Uterus (tissue), 3 donors: ENCODE measurements at regions not wholly inside any gene's neighbourhood (a gene's known extent, or its start where the extent isn't known, plus 50 kb on each side); places are given as distances from the start of the nearest gene placed in this dataset.

Experiments used
- DNase-seq, 2 donors: peaks; one replicate each; pipeline ENCODE4 v3.0.0-alpha.2; 2019 to 2020
- H3K27ac ChIP-seq, 2 donors: fragments of 200-600 bp; sonication (generic); 1 replicate in 1 of 2; 2 replicates in 1 of 2; pipeline ENCODE4 v1.5.1; 2016 to 2018
- H3K27me3 ChIP-seq, 2 donors: fragments of 200-600 bp; sonication (generic); one replicate each; pipeline ENCODE4 v1.5.1; 2018 to 2019; ENCODE audit warnings: control low read depth in 1 of 2
- H3K36me3 ChIP-seq, 2 donors: fragments of 200-600 bp; sonication (generic); one replicate each; pipeline ENCODE4 v1.5.1; 2019; ENCODE audit warnings: control low read depth in 1 of 2
- H3K4me1 ChIP-seq, 2 donors: fragments of 200-600 bp; sonication (generic); one replicate each; pipeline ENCODE4 v1.5.1; 2018 to 2019; ENCODE audit warnings: control low read depth in 1 of 2
- H3K4me3 ChIP-seq, 2 donors: fragments of 200-600 bp; sonication (generic); 1 replicate in 1 of 2; 2 replicates in 1 of 2; pipeline ENCODE4 v1.5.1; 2018 to 2019; ENCODE audit warnings: mild to moderate bottlenecking in 1 of 2
- H3K9me3 ChIP-seq, 2 donors: fragments of 200-600 bp; sonication (generic); one replicate each; pipeline ENCODE4 v1.5.1; 2019; ENCODE audit warnings: control low read depth in 1 of 2
- POLR2A ChIP-seq, 2 donors: fragments of 450-650 bp; IDR thresholded peaks; one replicate each; pipeline ENCODE4 v1.6.1; 2016; ENCODE audit warnings: antibody characterized with exemption in 2 of 2, mild to moderate bottlenecking in 1 of 2, moderate library complexity in 1 of 2
- intact Hi-C: fragments of 100-400 bp; cut with DNase I; formaldehyde crosslinking; loops from one replicate; pipeline ENCODE4 v1.15.1; 2023; ENCODE audit warnings: low total_unique reads
- TF ChIP-seq, protein P1 (sequence below), 4 experiments: fragments of 200-600 bp in 2 of 4; fragments of 450-650 bp in 2 of 4; sonication (generic) in 2 of 4; IDR thresholded peaks; one replicate each; pipeline ENCODE4 v1.5.1; 2016 to 2019; ENCODE audit warnings: antibody characterized with exemption in 4 of 4, mild to moderate bottlenecking in 2 of 4, moderate library complexity in 1 of 4
- donor health status: DM: yes; HTN: yes; CAD: no.

DNA sequence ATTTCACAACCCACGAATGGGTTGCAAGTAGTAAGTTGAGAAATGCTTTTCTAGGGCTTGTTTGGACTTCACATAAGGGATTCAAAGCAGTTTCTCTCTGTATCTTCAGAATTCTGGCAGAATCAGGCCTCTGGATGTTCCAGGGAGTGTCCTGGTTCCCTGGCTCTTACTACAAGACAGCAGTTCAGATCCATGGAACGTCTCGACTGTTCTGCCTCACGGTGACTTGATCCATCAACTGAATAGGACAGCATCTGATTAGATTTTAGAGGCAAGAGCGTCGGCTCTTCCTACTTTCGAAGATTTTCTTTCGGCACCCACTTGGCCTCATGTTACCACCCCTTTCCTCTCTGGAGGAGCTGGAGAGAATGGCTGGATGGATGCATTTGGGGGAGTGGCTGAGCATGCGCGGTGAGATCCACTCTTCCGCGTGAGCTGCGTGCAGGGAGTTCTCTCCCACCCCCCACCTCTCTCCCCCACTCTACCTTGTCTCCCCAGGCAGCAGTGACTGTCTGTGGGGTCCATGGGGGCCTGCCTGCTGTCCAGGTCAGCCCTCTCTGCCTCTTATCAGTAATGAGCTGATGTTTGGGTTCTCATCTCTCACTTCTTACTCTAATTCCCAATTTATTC is 132.5 kb downstream of the VAPA start:
- Histone ChIP-seq H3K4me1 (no peaks in the 10 kb centered on the region), H3K4me3 (no peak overlapping the region), H3K9me3 (peaks cover 8 to 16% of the 10 kb centered on the region in 2 donors), H3K27me3 (no peaks in the 10 kb centered on the region), H3K36me3 (no peaks in the 10 kb centered on the region), H3K27ac (peak overlapping the region; percentile 22 to 50)
- intact Hi-C loops = no loop called here
- peak in 1 of 2 donors; percentile 17 for DNase-seq
- no peak for TF ChIP-seq POLR2A (IDR thresholded peaks at IDR 0.05)
- TF ChIP-seq, protein P1, sequence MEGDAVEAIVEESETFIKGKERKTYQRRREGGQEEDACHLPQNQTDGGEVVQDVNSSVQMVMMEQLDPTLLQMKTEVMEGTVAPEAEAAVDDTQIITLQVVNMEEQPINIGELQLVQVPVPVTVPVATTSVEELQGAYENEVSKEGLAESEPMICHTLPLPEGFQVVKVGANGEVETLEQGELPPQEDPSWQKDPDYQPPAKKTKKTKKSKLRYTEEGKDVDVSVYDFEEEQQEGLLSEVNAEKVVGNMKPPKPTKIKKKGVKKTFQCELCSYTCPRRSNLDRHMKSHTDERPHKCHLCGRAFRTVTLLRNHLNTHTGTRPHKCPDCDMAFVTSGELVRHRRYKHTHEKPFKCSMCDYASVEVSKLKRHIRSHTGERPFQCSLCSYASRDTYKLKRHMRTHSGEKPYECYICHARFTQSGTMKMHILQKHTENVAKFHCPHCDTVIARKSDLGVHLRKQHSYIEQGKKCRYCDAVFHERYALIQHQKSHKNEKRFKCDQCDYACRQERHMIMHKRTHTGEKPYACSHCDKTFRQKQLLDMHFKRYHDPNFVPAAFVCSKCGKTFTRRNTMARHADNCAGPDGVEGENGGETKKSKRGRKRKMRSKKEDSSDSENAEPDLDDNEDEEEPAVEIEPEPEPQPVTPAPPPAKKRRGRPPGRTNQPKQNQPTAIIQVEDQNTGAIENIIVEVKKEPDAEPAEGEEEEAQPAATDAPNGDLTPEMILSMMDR (IDR thresholded peaks at IDR 0.05) = no peak

- intact Hi-C loops = no loop called here
- DNase-seq = peak in 1 of 2 donors; percentile 54
- TF ChIP-seq, protein P1 (IDR thresholded peaks at IDR 0.05) = no peak
- no peak for TF ChIP-seq POLR2A (IDR thresholded peaks at IDR 0.05)
- no peak overlapping the region for H3K4me3 ChIP-seq
- no peaks in the 10 kb centered on the region for H3K27me3 ChIP-seq
- peaks cover 8 to 13% of the 10 kb centered on the region in 2 donors for H3K9me3 ChIP-seq
- no peaks in the 10 kb centered on the region for H3K4me1 ChIP-seq
- no peaks in the 10 kb centered on the region for H3K36me3 ChIP-seq
- H3K27ac ChIP-seq = no peak overlapping the region
These were observed 133.4 kb downstream of the VAPA start for GRCh38 chr18:10047237-10047636.

DNA sequence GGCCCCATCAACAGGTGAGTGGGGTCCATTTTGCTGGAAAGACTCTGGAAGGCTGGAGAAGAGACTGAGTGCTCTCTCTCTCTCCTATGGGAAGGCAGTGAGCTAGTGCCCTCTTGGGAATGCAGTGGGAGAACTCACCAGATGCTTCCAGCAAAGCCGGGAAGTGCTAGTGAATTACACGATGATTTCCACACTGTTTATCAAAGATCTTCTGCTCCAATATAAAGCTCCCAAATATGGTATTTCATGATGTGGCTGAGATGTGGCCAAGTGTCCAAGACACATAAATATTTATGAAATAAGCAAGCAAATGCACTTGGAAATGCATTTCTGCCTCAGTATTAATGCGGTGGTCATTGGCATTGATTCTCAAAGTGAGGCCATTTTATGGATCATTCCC is 135.9 kb downstream of the VAPA start:
- peak; percentile 52 to 64 for DNase-seq
- Histone ChIP-seq H3K4me1 (no peaks in the 10 kb centered on the region), H3K9me3 (no peaks in the 10 kb centered on the region), H3K27ac (peak overlapping the region; percentile 52 to 82), H3K27me3 (no peaks in the 10 kb centered on the region), H3K4me3 (no peak overlapping the region), H3K36me3 (no peaks in the 10 kb centered on the region)
- TF ChIP-seq POLR2A (IDR thresholded peaks at IDR 0.05) = no peak
- TF ChIP-seq, protein P1 (IDR thresholded peaks at IDR 0.05) = no peak
- intact Hi-C loops = no loop called here

GRCh38 chr18:10050956-10051355 is 137.1 kb downstream of the VAPA start:
- intact Hi-C loops = no loop called here
- H3K9me3 ChIP-seq = no peaks in the 10 kb centered on the region
- H3K4me1 ChIP-seq = no peaks in the 10 kb centered on the region
- DNase-seq = no peak
- no peak for TF ChIP-seq POLR2A (IDR thresholded peaks at IDR 0.05)
- TF ChIP-seq, protein P1 (IDR thresholded peaks at IDR 0.05) = no peak
- H3K27ac ChIP-seq = peak overlapping the region; percentile 59 to 82
- H3K4me3 ChIP-seq = no peak overlapping the region
- no peaks in the 10 kb centered on the region for H3K36me3 ChIP-seq
- H3K27me3 ChIP-seq = no peaks in the 10 kb centered on the region

GRCh38 chr18:10051877-10052631 is 138.2 kb downstream of the VAPA start:
- Histone ChIP-seq H3K9me3 (no peaks in the 10 kb centered on the region), H3K27ac (peak overlapping the region; percentile 59 to 82)
- peak; percentile 87 to 97 for DNase-seq

More at GRCh38 chr18:10051877-10052631, 138.2 kb downstream of the VAPA start:
- TF ChIP-seq POLR2A (IDR thresholded peaks at IDR 0.05) = no peak
- TF ChIP-seq, protein P1 (IDR thresholded peaks at IDR 0.05) = no peak
- intact Hi-C loops = no loop called here
- no peaks in the 10 kb centered on the region for H3K4me1 ChIP-seq
- H3K4me3 ChIP-seq = no peak overlapping the region
- no peaks in the 10 kb centered on the region for H3K36me3 ChIP-seq
- no peaks in the 10 kb centered on the region for H3K27me3 ChIP-seq
